Iris pigment epithelial cell (primary cell): ENCODE measurements at regions not wholly inside any gene's neighbourhood (a gene's known extent, or its start where the extent isn't known, plus 50 kb on each side); places are given as distances from the start of the nearest gene placed in this dataset.
"Not testable (repeated sequence)": the region's sequence is repeated elsewhere in the genome, so short reads cannot be mapped to it uniquely, and the experiment has no call there.

Source experiments
- DNase-seq: peaks from one replicate; pipeline ENCODE4 v3.0.0-alpha.2; 2011; ENCODE audit warnings: low read depth

- DNase-seq = no peak
Observed at GRCh38 chr13:79612604-79613003, 131.6 kb downstream of the NDFIP2 start.

GRCh38 chr13:79607895-79608294, 126.9 kb downstream of the NDFIP2 start:
- not testable (repeated sequence) for DNase-seq
